Muscle of back (tissue), 3 donors: ENCODE measurements at regions not wholly inside any gene's neighbourhood (a gene's known extent, or its start where the extent isn't known, plus 50 kb on each side); places are given as distances from the start of the nearest gene placed in this dataset.

ENCODE experiments used
- DNase-seq, 3 donors: peaks; one replicate each; pipeline versions ENCODE4 v3.0.0 to v3.0.0-alpha.2; 2013

- DNase-seq: no peak
Measured at GRCh38 chr4:184310171-184310567, 92.5 kb upstream of the ENPP6 start.

- DNase-seq: no peak
Measured at GRCh38 chr4:184309241-184310170, 91.8 kb upstream of the ENPP6 start.

- DNase-seq: no peak
Measured at GRCh38 chr4:184306949-184307348, 89.3 kb upstream of the ENPP6 start.

- DNase-seq: no peak
Measured at GRCh38 chr4:184306470-184306869, 88.8 kb upstream of the ENPP6 start.

- no peak for DNase-seq
Measured at GRCh38 chr4:184300816-184301215, 83.1 kb upstream of the ENPP6 start.

- peak in 1 of 3 donors; percentile 36 for DNase-seq
Measured at GRCh38 chr4:184298254-184298653, 80.6 kb upstream of the ENPP6 start.

GRCh38 chr4:184295206-184295605 lies 77.5 kb upstream of the ENPP6 start:
- no peak for DNase-seq

GRCh38 chr4:184294606-184295133 lies 77.0 kb upstream of the ENPP6 start:
- DNase-seq: no peak

- DNase-seq: peak in 1 of 3 donors; percentile 51
Measured at GRCh38 chr4:184293552-184293951, 75.9 kb upstream of the ENPP6 start.

GRCh38 chr4:184292877-184293276 lies 75.2 kb upstream of the ENPP6 start:
- DNase-seq: no peak

- no peak for DNase-seq
Measured at GRCh38 chr4:184292465-184292867, 74.8 kb upstream of the ENPP6 start.

GRCh38 chr4:184289179-184289535 lies 71.5 kb upstream of the ENPP6 start:
- no peak for DNase-seq

GRCh38 chr4:184288451-184289178 lies 70.9 kb upstream of the ENPP6 start:
- DNase-seq: no peak

- DNase-seq: peak; percentile 32 to 75 (median 53)
Measured at GRCh38 chr4:184287697-184288255, 70.1 kb upstream of the ENPP6 start.

GRCh38 chr4:184286358-184286757 lies 68.7 kb upstream of the ENPP6 start:
- peak in 1 of 3 donors; percentile 63 for DNase-seq

GRCh38 chr4:184284742-184285141 lies 67.1 kb upstream of the ENPP6 start:
- DNase-seq: no peak

- DNase-seq: no peak
Measured at GRCh38 chr4:184284336-184284690, 66.6 kb upstream of the ENPP6 start.

- DNase-seq: no peak
Measured at GRCh38 chr4:184283659-184284335, 66.1 kb upstream of the ENPP6 start.

GRCh38 chr4:184282895-184283654 lies 65.4 kb upstream of the ENPP6 start:
- no peak for DNase-seq

- no peak for DNase-seq
Measured at GRCh38 chr4:184282251-184282713, 64.6 kb upstream of the ENPP6 start.
